HG03159 (cell line): ENCODE measurements at regions not wholly inside any gene's neighbourhood (a gene's known extent, or its start where the extent isn't known, plus 50 kb on each side); places are given as distances from the start of the nearest gene placed in this dataset.
A peak's percentile ranks its signal among the peaks of the same experiment; 100 is the strongest.
"Not testable (repeated sequence)": the region's sequence is repeated elsewhere in the genome, so short reads cannot be mapped to it uniquely, and the experiment has no call there.

Experiments used
- ATAC-seq: cut with Tn5 transposase; IDR thresholded peaks from one replicate; pipeline ENCODE4 v1.9.1; 2021; ENCODE audit warnings: mild to moderate bottlenecking, moderate library complexity; ENCODE audit not compliant: unreplicated experiment

GRCh38 chr1:120544434-120544833 is 129.6 kb downstream of the NBPF8 start:
- ATAC-seq = peak; percentile 93

- ATAC-seq = not testable (repeated sequence)
These were observed 135.5 kb downstream of the NBPF8 start for GRCh38 chr1:120550335-120550734.

GRCh38 chr1:120552190-120552589 is 137.4 kb downstream of the NBPF8 start:
- ATAC-seq = not testable (repeated sequence)

- ATAC-seq = not testable (repeated sequence)
These were observed 142.9 kb downstream of the NBPF8 start for GRCh38 chr1:120557605-120558302.

- peak; percentile 85 for ATAC-seq
These were observed 143.6 kb downstream of the NBPF8 start for GRCh38 chr1:120558303-120559060.

GRCh38 chr1:120561767-120562166 is 146.9 kb downstream of the NBPF8 start:
- not testable (repeated sequence) for ATAC-seq

- ATAC-seq = not testable (repeated sequence)
These were observed 150.6 kb downstream of the NBPF8 start for GRCh38 chr1:120565396-120565795.

GRCh38 chr1:120567620-120568019 is 152.8 kb downstream of the NBPF8 start:
- ATAC-seq = not testable (repeated sequence)

- not testable (repeated sequence) for ATAC-seq
These were observed 148.5 kb upstream of the NBPF26 start for GRCh38 chr1:120575201-120575600.

GRCh38 chr1:120582135-120582534 is 141.6 kb upstream of the NBPF26 start:
- not testable (repeated sequence) for ATAC-seq

GRCh38 chr1:120586053-120586452 is 137.7 kb upstream of the NBPF26 start:
- not testable (repeated sequence) for ATAC-seq

- ATAC-seq = not testable (repeated sequence)
These were observed 134.9 kb upstream of the NBPF26 start for GRCh38 chr1:120588811-120589210.

- ATAC-seq = peak; percentile 42
These were observed 132.0 kb upstream of the NBPF26 start for GRCh38 chr1:120591774-120592173.

- ATAC-seq = not testable (repeated sequence)
These were observed 130.8 kb upstream of the NBPF26 start for GRCh38 chr1:120592943-120593342.

GRCh38 chr1:120593648-120594047 is 130.1 kb upstream of the NBPF26 start:
- not testable (repeated sequence) for ATAC-seq

- ATAC-seq = not testable (repeated sequence)
These were observed 125.3 kb upstream of the NBPF26 start for GRCh38 chr1:120598331-120598951.

- ATAC-seq = not testable (repeated sequence)
These were observed 124.2 kb upstream of the NBPF26 start for GRCh38 chr1:120599511-120599910.

GRCh38 chr1:120600442-120601041 is 123.2 kb upstream of the NBPF26 start:
- not testable (repeated sequence) for ATAC-seq

- not testable (repeated sequence) for ATAC-seq
These were observed 115.9 kb upstream of the NBPF26 start for GRCh38 chr1:120607882-120608281.

GRCh38 chr1:120608314-120609014 is 115.3 kb upstream of the NBPF26 start:
- not testable (repeated sequence) for ATAC-seq
